HT-29 (cell line): ENCODE measurements at regions not wholly inside any gene's neighbourhood (a gene's known extent, or its start where the extent isn't known, plus 50 kb on each side); places are given as distances from the start of the nearest gene placed in this dataset.
"Not testable (repeated sequence)": the region's sequence is repeated elsewhere in the genome, so short reads cannot be mapped to it uniquely, and the experiment has no call there.

Experiments
- DNase-seq: peaks from one replicate; pipeline ENCODE4 v3.0.0-alpha.2; 2015; ENCODE audit warnings: low spot score

DNA sequence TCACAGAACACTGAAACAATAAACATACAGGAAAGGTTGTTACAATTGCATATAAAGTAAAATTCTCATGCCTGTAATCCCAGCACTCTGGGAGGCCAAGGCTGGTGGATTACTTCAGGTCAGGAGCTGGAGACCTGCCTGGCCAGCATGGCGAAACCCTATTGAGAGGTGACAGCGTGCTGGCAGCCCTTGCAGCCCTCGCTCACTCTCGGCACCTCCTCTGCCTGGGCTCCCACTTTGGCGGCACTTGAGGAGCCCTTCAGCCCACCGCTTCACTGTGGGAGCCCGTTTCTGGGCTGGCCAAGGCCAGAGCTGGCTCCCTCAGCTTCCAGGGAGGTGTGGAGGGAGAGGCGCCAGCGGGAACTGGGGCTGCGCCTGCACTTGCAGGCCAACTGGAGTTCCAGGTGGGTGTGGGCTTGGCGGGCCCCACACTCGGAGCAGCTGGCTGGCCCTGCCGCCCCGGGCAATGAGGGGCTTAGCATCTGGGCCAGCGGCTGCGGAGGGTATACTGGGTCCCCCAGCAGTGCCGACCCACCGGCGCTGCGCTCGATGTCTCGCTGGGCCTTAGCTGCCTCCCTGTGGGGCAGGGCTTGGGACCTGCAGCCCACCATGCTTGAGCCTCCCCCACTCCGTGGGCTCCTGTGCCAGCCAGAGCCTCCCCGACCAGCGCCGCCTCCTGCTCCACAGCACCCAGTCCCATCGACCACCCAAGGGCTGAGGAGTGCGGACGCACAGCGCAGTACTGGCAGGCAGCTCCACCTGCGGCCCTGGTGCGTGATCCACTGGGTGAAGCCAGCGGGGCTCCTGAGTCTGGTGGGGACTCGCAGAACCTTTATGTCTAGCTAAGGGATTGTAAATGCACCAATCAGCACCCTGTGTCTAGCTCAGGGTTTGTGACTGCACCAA, 51.5 kb upstream of the MBNL1 start:
- not testable (repeated sequence) for DNase-seq

DNA sequence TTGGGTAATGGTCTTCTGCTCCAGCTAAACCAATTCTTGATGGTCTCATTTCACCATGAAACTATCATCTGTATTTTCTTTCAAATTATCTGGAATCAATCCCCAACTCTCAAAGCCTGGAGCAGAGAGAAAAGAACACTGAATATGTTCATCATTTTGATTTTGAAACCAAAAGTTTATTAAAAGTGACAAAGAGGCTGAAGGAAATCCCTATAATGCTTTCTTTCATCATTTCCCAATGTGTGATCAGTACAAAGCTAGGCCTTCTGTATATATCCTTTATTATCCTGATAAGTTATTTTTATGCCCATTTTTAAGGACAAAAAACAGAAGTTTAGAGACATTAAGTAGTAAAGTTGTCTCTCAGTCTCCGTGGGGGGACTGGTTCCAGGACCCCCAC, 50.1 kb upstream of the MBNL1 start:
- DNase-seq = no peak
